NB4 (cell line): ENCODE measurements at regions not wholly inside any gene's neighbourhood (a gene's known extent, or its start where the extent isn't known, plus 50 kb on each side); places are given as distances from the start of the nearest gene placed in this dataset.

Experiments used
- POLR2A ChIP-seq: IDR thresholded peaks from 2 replicates; pipeline ENCODE4 v1.6.1; 2011; ENCODE audit warnings: mild to moderate bottlenecking; ENCODE audit not compliant: insufficient read length; ENCODE audit errors: extremely low read depth
- TF ChIP-seq, protein P1 (sequence below): IDR thresholded peaks from one replicate; pipeline ENCODE4 v1.5.1; 2012; ENCODE audit warnings: low read depth, low read length

DNA sequence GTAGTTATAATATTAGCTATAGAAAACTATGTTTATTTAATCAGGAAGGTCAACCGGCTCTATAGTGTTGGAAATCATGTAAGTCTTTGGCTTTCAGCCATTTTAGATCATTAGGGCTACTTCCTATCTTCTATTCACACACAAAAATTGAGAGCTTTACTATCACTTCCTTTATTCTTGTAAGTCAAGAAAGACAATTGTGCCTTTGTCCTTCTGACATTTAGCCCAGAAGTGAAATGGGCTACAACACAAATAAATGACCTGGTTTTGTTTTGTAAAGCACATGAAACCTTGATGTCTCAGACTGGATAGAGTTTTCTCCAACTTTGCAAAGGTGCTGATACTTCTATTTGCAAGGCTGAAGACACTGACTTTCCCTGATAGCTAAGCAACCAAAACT is 122.4 kb upstream of the ACSL4 start:
- TF ChIP-seq, protein P1, sequence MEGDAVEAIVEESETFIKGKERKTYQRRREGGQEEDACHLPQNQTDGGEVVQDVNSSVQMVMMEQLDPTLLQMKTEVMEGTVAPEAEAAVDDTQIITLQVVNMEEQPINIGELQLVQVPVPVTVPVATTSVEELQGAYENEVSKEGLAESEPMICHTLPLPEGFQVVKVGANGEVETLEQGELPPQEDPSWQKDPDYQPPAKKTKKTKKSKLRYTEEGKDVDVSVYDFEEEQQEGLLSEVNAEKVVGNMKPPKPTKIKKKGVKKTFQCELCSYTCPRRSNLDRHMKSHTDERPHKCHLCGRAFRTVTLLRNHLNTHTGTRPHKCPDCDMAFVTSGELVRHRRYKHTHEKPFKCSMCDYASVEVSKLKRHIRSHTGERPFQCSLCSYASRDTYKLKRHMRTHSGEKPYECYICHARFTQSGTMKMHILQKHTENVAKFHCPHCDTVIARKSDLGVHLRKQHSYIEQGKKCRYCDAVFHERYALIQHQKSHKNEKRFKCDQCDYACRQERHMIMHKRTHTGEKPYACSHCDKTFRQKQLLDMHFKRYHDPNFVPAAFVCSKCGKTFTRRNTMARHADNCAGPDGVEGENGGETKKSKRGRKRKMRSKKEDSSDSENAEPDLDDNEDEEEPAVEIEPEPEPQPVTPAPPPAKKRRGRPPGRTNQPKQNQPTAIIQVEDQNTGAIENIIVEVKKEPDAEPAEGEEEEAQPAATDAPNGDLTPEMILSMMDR = no peak
- no peak for TF ChIP-seq POLR2A
